ENCODE measurements at regions not wholly inside any gene's neighbourhood (a gene's known extent, or its start where the extent isn't known, plus 50 kb on each side); places are given as distances from the start of the nearest gene placed in this dataset.

GRCh38 chr9:80158554-80159170, 586.9 kb downstream of the TLE4 start:
- TF ChIP-seq CTCF (IDR thresholded peaks at IDR 0.05; ENCODE audit: low read depth, low read length, poor library complexity, severe bottlenecking) (no peak), EZH2phosphoT487 (IDR thresholded peaks at IDR 0.05; ENCODE audit: borderline replicate concordance, low read length) (no peak)
